Spleen (tissue), 7 donors: ENCODE measurements at regions not wholly inside any gene's neighbourhood (a gene's known extent, or its start where the extent isn't known, plus 50 kb on each side); places are given as distances from the start of the nearest gene placed in this dataset.
"Not testable (repeated sequence)": the region's sequence is repeated elsewhere in the genome, so short reads cannot be mapped to it uniquely, and the experiment has no call there.

ENCODE experiments used
- POLR2A ChIP-seq, 3 donors: fragments of 450-650 bp; IDR thresholded peaks; one replicate each; pipeline ENCODE4 v1.5.1; 2017; ENCODE audit warnings: antibody characterized with exemption in 3 of 3, mild to moderate bottlenecking in 1 of 3
- POLR2AphosphoS5 ChIP-seq, 3 donors: sonication (generic); formaldehyde crosslinking; IDR thresholded peaks; one replicate each; pipeline ENCODE4 v1.5.1; 2017; ENCODE audit warnings: antibody characterized with exemption in 3 of 3
- TF ChIP-seq, protein P1 (sequence below), 11 experiments: fragments of 200-600 bp in 7 of 11; fragments of 450-650 bp in 4 of 11; sonication (generic) in 4 of 11; IDR thresholded peaks in 8 of 11; conservative IDR thresholded peaks in 3 of 11; 1 replicate in 7 of 11; 2 replicates in 4 of 11; pipeline versions ENCODE4 v1.4.0 to v1.8.0; 2016 to 2021; ENCODE audit warnings: antibody characterized with exemption in 11 of 11, inconsistent platforms in 4 of 11, mild to moderate bottlenecking in 1 of 11
- donor health status: DM: no; HTN: no; CAD: no; lungs with moderate emphysema.
- donor health status: DM: no; HTN: no; CAD: no.
- donor health status: DM: no; HTN: no; CAD: no.

DNA sequence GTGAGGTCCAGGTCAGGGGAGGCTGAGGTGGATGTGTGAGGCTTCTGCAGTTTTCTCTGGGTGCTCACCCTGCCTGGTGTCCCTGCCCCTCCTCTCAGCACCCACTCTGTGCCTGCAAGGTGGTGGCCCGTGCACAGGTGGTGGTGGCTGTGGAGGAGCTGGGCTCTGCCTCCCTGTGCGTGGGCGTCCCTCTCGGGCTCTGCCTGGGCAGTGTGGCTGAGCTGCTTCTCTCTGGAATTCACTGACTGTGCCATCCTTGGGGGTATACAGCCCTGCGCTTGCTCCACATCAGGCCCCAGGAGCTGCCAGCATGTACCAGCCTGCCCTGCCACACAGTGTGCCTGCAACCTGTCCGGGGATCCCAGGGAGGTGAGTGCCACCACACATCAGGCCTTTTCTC lies 369.8 kb downstream of the TMEM121 start:
- TF ChIP-seq, protein P1, sequence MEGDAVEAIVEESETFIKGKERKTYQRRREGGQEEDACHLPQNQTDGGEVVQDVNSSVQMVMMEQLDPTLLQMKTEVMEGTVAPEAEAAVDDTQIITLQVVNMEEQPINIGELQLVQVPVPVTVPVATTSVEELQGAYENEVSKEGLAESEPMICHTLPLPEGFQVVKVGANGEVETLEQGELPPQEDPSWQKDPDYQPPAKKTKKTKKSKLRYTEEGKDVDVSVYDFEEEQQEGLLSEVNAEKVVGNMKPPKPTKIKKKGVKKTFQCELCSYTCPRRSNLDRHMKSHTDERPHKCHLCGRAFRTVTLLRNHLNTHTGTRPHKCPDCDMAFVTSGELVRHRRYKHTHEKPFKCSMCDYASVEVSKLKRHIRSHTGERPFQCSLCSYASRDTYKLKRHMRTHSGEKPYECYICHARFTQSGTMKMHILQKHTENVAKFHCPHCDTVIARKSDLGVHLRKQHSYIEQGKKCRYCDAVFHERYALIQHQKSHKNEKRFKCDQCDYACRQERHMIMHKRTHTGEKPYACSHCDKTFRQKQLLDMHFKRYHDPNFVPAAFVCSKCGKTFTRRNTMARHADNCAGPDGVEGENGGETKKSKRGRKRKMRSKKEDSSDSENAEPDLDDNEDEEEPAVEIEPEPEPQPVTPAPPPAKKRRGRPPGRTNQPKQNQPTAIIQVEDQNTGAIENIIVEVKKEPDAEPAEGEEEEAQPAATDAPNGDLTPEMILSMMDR (IDR thresholded peaks at IDR 0.05 in 8 of 11, conservative IDR thresholded peaks at IDR 0.05 in 3 of 11): not testable (repeated sequence)
- TF ChIP-seq POLR2A, POLR2AphosphoS5 (IDR thresholded peaks at IDR 0.05): not testable (repeated sequence)
